A673 (cell line): ENCODE measurements at regions not wholly inside any gene's neighbourhood (a gene's known extent, or its start where the extent isn't known, plus 50 kb on each side); places are given as distances from the start of the nearest gene placed in this dataset.

Experiments
- CTCF ChIP-seq: fragments of 300-800, 200-600 bp; sonication (generic); conservative IDR thresholded peaks from 2 replicates; pipeline ENCODE4 v1.5.1; 2017; ENCODE audit warnings: low read depth, mild to moderate bottlenecking, antibody characterized with exemption, low read length, moderate library complexity, mixed read lengths
- EZH2 ChIP-seq: fragments of 200-600 bp; sonication (generic); IDR thresholded peaks from 2 replicates; pipeline ENCODE4 v1.6.1; 2017; ENCODE audit warnings: borderline replicate concordance, low read depth, mild to moderate bottlenecking, mixed read lengths, antibody characterized with exemption, low read length; ENCODE audit not compliant: poor library complexity, severe bottlenecking

GRCh38 chr12:94079566-94080340 lies 68.6 kb upstream of the PLXNC1 start:
- TF ChIP-seq CTCF, result no peak
- TF ChIP-seq EZH2, result no peak
